WERI-Rb-1 (cell line): ENCODE measurements at regions not wholly inside any gene's neighbourhood (a gene's known extent, or its start where the extent isn't known, plus 50 kb on each side); places are given as distances from the start of the nearest gene placed in this dataset.

Experiments
- DNase-seq: peaks from one replicate; pipeline ENCODE4 v3.0.0-alpha.2; 2020
- H3K27ac ChIP-seq: fragments of 250-450 bp; sonication (Bioruptor Pico); 2 replicates; pipeline ENCODE4 v1.5.1; 2020; ENCODE audit warnings: mild to moderate bottlenecking, moderate library complexity
- H3K27me3 ChIP-seq: fragments of 250-450 bp; sonication (Bioruptor Pico); 2 replicates; pipeline ENCODE4 v1.5.1; 2021; ENCODE audit warnings: mild to moderate bottlenecking, low read depth, moderate library complexity; ENCODE audit not compliant: insufficient read depth, severe bottlenecking
- H3K36me3 ChIP-seq: fragments of 250-450 bp; sonication (Bioruptor Pico); 2 replicates; pipeline ENCODE4 v1.5.1; 2020; ENCODE audit warnings: mild to moderate bottlenecking, moderate library complexity
- H3K4me3 ChIP-seq: 2 replicates; pipeline ENCODE4 v1.5.1; 2011; ENCODE audit warnings: low read depth, mild to moderate bottlenecking, control low read depth, low read length
- H3K9me3 ChIP-seq: fragments of 250-450 bp; sonication (Bioruptor Pico); 2 replicates; pipeline ENCODE4 v1.5.1; 2021; ENCODE audit warnings: mild to moderate bottlenecking, moderate library complexity; ENCODE audit not compliant: severe bottlenecking
- CTCF ChIP-seq: IDR thresholded peaks from 2 replicates; pipeline ENCODE4 v1.5.1; 2011; ENCODE audit warnings: low read depth, mild to moderate bottlenecking, control low read depth, inconsistent platforms, low read length

- Histone ChIP-seq H3K36me3 (no peaks in the 10 kb centered on the region), H3K27ac (no peak overlapping the region), H3K4me3 (no peak overlapping the region), H3K27me3 (no peaks in the 10 kb centered on the region), H3K9me3 (no peaks in the 10 kb centered on the region)
- DNase-seq, result no peak
- no peak for TF ChIP-seq CTCF
Measured at GRCh38 chr7:54166419-54166818, 375.8 kb upstream of the VSTM2A start.

GRCh38 chr7:54179321-54180029 lies 362.7 kb upstream of the VSTM2A start:
- Histone ChIP-seq H3K36me3 (no peaks in the 10 kb centered on the region), H3K27ac (no peak overlapping the region), H3K27me3 (no peaks in the 10 kb centered on the region), H3K9me3 (no peaks in the 10 kb centered on the region), H3K4me3 (no peak overlapping the region)
- no peak for DNase-seq
- TF ChIP-seq CTCF, result no peak

GRCh38 chr7:54180796-54181195 lies 361.4 kb upstream of the VSTM2A start:
- TF ChIP-seq CTCF, result no peak
- Histone ChIP-seq H3K9me3 (no peaks in the 10 kb centered on the region), H3K27ac (no peak overlapping the region)

GRCh38 chr7:54183055-54183454 lies 359.1 kb upstream of the VSTM2A start:
- Histone ChIP-seq H3K9me3 (no peaks in the 10 kb centered on the region), H3K27me3 (no peaks in the 10 kb centered on the region), H3K27ac (no peak overlapping the region), H3K4me3 (no peak overlapping the region), H3K36me3 (no peaks in the 10 kb centered on the region)
- no peak for DNase-seq
- TF ChIP-seq CTCF, result no peak

More at GRCh38 chr7:54180796-54181195, 361.4 kb upstream of the VSTM2A start:
- H3K36me3 ChIP-seq, result no peaks in the 10 kb centered on the region
- H3K27me3 ChIP-seq, result no peaks in the 10 kb centered on the region
- no peak for DNase-seq
- no peak overlapping the region for H3K4me3 ChIP-seq

GRCh38 chr7:54186336-54186735 lies 355.8 kb upstream of the VSTM2A start:
- Histone ChIP-seq H3K27me3 (no peaks in the 10 kb centered on the region), H3K27ac (no peak overlapping the region), H3K9me3 (no peaks in the 10 kb centered on the region), H3K36me3 (no peaks in the 10 kb centered on the region), H3K4me3 (no peak overlapping the region)
- no peak for DNase-seq
- no peak for TF ChIP-seq CTCF
